22Rv1 (cell line): ENCODE measurements at regions not wholly inside any gene's neighbourhood (a gene's known extent, or its start where the extent isn't known, plus 50 kb on each side); places are given as distances from the start of the nearest gene placed in this dataset.

Source experiments
- H3K27ac ChIP-seq: fragments of 450-650 bp; 2 replicates; pipeline ENCODE4 v1.5.1; 2017
- ZFX ChIP-seq: fragments of 450-650 bp; IDR thresholded peaks from 2 replicates; pipeline ENCODE4 v1.6.1; 2017; ENCODE audit warnings: antibody characterized with exemption, borderline replicate concordance
- TF ChIP-seq, protein P1 (sequence below): fragments of 450-650 bp; IDR thresholded peaks from 2 replicates; pipeline ENCODE4 v1.5.1; 2017; ENCODE audit warnings: mild to moderate bottlenecking

DNA sequence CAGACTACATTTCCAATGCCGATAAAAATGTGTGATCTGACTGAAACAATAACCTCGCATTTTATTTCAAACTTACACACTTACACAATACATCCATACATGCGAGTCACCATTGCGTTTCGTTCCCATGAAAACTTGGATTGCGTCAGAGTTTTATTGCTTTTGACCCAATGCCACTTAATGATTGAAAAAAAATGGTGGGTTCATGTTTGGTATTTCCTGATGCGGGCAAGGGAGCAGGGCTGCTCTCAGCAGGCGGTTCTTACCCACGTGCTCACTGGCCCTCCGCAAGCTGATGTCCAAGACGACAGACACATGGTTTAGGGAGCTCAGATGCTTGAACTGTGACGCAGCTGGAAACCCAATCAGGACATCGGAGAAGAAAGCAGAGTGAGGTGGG is 281.0 kb upstream of the SULF2 start:
- TF ChIP-seq ZFX = no peak
- TF ChIP-seq, protein P1, sequence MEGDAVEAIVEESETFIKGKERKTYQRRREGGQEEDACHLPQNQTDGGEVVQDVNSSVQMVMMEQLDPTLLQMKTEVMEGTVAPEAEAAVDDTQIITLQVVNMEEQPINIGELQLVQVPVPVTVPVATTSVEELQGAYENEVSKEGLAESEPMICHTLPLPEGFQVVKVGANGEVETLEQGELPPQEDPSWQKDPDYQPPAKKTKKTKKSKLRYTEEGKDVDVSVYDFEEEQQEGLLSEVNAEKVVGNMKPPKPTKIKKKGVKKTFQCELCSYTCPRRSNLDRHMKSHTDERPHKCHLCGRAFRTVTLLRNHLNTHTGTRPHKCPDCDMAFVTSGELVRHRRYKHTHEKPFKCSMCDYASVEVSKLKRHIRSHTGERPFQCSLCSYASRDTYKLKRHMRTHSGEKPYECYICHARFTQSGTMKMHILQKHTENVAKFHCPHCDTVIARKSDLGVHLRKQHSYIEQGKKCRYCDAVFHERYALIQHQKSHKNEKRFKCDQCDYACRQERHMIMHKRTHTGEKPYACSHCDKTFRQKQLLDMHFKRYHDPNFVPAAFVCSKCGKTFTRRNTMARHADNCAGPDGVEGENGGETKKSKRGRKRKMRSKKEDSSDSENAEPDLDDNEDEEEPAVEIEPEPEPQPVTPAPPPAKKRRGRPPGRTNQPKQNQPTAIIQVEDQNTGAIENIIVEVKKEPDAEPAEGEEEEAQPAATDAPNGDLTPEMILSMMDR = no peak
- no peak overlapping the region for H3K27ac ChIP-seq

DNA sequence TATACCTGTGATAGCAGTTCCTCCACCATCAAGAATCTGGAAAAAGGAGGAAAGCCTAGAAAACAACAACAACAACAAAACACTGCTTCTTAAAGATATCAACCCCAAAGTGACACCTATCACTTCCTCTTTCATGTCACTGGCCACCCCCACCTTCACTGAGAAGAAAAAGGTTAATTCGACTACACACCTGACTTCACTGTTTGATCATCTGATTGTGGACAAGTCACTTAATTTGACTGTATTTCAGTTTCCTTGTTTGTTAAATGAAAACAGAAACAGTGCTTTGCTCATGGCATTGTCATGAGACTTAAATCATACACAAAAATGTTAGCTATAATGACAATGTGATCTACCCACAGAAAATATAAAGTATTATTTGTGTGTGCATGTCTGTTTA is 280.6 kb upstream of the SULF2 start:
- TF ChIP-seq ZFX = no peak
- TF ChIP-seq, protein P1 = no peak
- H3K27ac ChIP-seq = no peak overlapping the region

- TF ChIP-seq, protein P1 = no peak
- no peak overlapping the region for H3K27ac ChIP-seq
Observed at GRCh38 chr20:48064929-48065328, 279.6 kb upstream of the SULF2 start.

DNA sequence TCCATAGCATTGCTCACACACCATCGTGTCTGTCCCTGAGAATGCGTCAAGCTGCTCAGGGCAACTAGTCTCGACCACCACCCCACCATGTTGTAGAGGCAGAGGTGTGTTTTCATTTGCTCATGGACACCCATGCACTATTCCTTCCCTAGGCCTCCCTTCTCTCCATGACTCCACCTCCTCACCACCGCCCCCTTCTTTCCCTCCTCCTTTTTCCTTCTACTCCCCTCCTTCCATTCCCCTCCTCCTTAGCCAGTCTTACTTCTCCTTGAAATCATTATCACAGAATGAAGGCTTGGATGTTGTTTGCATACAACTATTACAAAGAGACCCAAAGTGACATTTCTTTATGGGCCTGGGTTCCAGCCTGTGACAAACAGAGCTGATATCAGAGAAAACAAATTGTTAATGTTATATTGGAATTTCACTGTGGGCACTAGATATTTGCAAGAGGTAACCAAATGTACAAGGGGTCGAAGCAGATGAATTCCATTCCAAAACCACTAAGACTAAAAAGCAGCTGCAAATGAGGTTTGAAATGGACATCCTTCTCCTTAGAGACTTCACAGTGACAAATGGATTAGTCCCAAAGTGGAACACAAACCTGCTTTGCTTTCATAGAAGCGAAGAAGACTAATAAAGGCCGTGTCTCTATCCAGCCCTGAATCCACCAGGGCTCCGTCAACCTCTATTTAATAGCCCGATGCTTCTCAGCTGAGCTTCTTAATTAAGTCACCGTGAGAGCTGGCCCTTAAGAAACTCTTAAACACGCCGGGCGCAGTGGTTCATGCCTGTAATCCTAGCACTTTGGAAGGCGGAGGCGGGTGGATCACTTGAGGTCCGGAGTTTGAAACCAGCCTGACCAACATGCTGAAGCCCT is 275.8 kb upstream of the SULF2 start:
- no peak overlapping the region for H3K27ac ChIP-seq
- TF ChIP-seq ZFX = no peak
- TF ChIP-seq, protein P1 = no peak

- no peak overlapping the region for H3K27ac ChIP-seq
- TF ChIP-seq, protein P1 = no peak
- TF ChIP-seq ZFX = no peak
Observed at GRCh38 chr20:48058611-48059559, 273.6 kb upstream of the SULF2 start.

DNA sequence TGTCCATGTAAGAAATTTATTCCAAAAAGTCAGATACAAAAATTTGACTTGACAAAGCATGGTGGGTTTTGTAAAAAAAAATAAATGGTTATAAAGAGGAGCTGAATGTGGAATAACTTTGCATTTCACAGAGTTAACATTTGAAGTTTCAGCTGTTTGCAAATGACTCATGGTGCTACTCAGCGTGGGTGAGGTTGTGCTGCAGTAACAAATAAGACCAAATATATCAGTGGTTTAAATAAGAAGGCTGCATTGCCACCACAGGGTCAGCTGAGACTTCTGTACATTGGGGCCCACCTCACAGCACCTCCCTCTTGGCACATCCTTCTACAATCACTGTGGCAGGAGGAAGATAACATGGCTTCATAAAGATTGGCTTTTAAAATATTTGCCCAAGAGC is 272.5 kb upstream of the SULF2 start:
- TF ChIP-seq, protein P1 = no peak
- no peak for TF ChIP-seq ZFX
- H3K27ac ChIP-seq = no peak overlapping the region
